T-helper 1 cell (primary cell): ENCODE measurements at regions not wholly inside any gene's neighbourhood (a gene's known extent, or its start where the extent isn't known, plus 50 kb on each side); places are given as distances from the start of the nearest gene placed in this dataset.

Source experiments
- DNase-seq, 5 donors: peaks; one replicate each; pipeline ENCODE4 v3.0.0-alpha.2; 2012 to 2020

DNA sequence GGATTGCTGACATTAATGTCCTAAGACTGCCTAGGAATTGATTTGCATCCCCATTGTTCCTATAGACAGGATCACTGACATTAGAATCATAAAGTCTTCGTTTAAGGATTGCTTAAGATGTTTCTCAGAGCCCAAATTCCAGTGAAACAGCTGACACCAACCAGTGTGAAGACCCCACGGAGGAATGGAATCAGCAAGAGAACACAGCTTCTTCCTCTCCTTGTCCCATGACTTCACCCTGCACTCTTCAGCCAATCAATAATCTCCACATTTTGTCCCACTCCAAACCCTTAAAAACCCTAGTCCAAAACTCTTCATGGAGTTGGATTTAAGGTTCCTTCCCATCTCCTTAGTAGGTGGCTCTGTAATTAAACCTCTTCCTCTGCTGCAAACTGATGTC lies 157.0 kb upstream of the NDUFV2 start:
- no peak for DNase-seq

- no peak for DNase-seq
Observed at GRCh38 chr18:8946066-8946838, 156.2 kb upstream of the NDUFV2 start.

DNA sequence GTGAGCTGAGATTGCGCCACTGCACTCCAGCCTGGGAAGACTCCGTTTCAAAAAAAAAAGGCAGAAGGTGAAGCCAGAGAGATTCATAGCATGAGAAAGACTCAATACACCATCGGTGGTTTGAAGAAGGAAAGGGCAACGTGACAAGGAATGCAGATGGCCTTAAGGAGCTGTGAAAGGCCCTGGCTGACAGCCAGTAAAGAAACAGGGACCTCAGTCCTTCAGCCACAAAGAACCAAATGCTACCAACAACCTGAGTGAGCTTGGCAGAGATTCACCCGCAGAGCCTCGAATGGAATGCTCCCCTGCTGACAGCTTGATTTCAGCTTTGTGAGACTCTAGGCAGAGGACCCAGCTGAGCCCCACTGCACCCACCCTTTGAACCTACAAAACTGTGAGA lies 154.9 kb upstream of the NDUFV2 start:
- DNase-seq: no peak

- no peak for DNase-seq
Observed at GRCh38 chr18:8948011-8948410, 154.5 kb upstream of the NDUFV2 start.

- no peak for DNase-seq
Observed at GRCh38 chr18:8948471-8949149, 153.9 kb upstream of the NDUFV2 start.

GRCh38 chr18:8949206-8949605 lies 153.3 kb upstream of the NDUFV2 start:
- no peak for DNase-seq

DNA sequence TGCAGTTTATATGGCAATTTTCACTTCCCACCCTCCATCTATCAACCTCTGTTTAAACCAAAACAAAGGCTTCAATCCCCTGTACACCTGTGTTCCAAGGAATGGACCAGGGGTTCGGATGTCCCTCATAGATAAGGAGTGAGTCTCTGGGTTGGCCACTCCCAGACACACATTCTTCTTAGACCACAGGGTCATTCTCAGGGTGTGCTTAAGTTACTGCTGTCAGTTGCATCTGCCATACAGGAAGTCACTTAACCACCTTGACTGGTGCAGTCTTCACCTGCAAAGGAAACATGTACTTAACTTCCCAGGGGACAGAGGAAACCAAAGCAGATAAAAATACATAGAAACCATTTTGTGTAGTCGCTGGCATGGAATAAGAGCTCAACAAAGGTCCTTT lies 151.0 kb upstream of the NDUFV2 start:
- no peak for DNase-seq

GRCh38 chr18:8952174-8952573 lies 150.3 kb upstream of the NDUFV2 start:
- no peak for DNase-seq

DNA sequence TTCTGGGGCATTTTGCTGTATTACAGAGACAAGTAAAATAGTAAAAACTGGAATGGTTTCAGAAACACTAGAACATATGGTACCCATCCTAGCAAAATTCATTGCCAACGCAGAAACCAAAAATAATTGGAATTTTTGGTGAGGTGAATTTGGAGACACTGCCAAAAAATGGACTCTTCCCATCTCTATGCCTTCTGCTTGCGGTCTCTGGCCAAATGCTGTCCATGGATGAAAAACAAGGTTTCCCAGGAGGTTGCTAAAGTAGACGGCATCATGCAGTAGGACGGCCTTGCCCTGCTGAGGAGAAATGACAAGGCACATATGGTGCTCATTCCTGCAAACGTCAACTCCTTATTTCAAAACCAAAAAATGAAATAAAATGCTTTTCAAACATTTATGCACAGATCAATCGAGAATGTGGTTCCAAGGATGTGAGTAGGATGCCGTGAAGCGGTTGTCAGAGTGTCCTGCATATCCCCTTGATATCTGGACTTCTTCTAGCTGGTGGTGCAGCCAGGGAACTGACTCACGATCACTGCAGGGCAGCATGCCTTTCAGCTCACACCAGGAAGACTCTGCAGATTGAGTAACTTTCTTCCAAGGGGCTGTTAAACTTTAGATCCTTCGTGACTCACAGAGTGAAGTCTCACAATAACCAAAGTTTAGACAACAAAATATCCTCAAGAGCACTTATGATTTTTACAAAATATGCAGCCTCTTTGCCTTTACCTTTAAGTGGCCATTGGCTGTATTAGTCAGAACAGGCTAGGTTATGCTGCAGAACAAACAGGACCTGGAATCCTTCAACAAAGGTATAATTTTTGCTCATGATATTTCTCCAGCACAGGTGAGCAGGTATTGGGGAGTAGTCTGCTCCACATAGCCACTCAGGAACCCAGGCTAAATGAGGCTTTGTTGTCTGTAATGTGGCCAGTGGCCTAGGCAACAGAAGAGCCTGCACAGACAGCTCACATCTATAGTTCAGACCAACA lies 149.4 kb upstream of the NDUFV2 start:
- no peak for DNase-seq

GRCh38 chr18:8957731-8958130 lies 144.8 kb upstream of the NDUFV2 start:
- no peak for DNase-seq

GRCh38 chr18:8958660-8959059 lies 143.8 kb upstream of the NDUFV2 start:
- DNase-seq: no peak

DNA sequence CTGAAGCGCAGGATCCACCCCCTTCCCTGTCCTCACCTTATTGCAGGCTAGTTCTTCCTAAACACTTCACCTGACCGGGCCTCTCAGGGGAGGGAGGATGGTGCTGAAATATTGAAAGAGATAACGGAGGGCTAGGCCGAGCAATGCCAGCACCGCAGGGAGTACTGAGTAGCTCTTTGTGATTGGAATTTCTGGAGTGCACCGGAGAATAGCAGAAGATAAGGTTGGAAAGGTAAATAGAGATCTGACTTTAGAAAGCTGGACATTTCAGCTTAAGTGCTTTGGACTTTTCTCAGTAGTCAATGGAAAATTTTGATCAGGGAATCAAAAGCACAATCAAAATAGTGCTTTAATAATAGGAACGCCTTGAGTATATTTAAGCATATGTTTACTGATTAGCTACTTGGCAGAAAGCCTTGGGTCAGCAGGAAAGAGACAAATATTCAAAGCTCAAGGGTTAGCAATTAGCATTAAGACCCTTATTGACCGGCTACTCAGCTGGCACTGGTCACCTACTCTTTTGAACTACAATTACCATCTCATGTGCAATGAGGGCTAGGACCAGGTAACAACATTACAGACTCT lies 142.9 kb upstream of the NDUFV2 start:
- no peak for DNase-seq

GRCh38 chr18:8960740-8961657 lies 141.5 kb upstream of the NDUFV2 start:
- no peak for DNase-seq

GRCh38 chr18:8962192-8962779 lies 140.2 kb upstream of the NDUFV2 start:
- no peak for DNase-seq

DNA sequence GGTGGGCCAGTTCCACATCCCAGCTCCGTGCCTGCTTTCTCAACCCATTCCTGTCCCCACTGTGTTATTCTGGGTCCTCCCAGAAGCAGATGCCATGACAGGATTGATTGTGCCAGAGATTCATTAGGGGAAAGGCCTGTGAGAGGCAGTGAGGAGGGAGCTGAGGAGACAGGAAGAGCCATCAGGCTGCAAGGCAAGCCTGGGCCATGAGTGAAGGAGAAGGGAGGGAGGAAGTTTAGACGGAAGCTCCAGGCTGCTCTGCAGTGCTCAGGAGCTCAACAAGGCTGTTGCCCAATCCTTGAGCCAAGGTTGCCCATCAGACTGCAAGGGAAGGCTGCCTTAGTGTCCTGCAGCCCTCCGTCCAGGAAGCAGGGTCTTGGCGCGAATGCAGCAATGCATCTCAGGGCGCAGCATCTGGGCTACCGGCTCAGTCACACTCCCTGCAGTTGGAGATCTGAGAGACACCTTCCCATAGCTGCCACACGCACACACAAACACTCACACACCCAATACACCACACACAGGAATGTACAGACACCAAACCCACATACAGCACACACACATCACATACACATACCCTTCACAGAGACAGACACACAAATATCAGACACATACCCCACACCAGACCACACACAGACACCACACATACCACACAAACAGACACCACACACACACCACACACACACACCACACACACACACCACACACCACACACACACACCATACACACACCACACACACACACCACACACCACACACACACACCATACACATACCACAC lies 139.5 kb upstream of the NDUFV2 start:
- no peak for DNase-seq

GRCh38 chr18:8963876-8964275 lies 138.6 kb upstream of the NDUFV2 start:
- DNase-seq: no peak

GRCh38 chr18:8965398-8965797 lies 137.1 kb upstream of the NDUFV2 start:
- no peak for DNase-seq

DNA sequence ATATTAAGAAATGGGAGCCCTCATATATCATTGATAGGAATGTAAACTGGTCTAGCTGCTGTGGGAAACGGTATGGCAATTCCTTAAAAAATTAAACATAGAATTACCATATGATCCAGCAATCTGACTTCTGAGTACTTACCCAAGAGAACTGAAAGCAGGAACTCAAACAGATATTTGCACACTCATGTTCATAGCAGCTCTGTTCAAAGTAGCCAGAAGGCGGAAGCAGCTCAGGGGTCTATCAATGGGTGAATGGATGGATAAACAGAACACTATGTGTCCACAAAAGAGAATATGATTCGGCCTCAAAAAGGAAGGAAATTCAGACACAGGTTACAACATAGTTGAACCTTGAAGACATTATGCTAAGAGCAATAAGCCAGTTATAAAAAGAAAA lies 135.7 kb upstream of the NDUFV2 start:
- no peak for DNase-seq

- no peak for DNase-seq
Observed at GRCh38 chr18:8967573-8967972, 134.9 kb upstream of the NDUFV2 start.

DNA sequence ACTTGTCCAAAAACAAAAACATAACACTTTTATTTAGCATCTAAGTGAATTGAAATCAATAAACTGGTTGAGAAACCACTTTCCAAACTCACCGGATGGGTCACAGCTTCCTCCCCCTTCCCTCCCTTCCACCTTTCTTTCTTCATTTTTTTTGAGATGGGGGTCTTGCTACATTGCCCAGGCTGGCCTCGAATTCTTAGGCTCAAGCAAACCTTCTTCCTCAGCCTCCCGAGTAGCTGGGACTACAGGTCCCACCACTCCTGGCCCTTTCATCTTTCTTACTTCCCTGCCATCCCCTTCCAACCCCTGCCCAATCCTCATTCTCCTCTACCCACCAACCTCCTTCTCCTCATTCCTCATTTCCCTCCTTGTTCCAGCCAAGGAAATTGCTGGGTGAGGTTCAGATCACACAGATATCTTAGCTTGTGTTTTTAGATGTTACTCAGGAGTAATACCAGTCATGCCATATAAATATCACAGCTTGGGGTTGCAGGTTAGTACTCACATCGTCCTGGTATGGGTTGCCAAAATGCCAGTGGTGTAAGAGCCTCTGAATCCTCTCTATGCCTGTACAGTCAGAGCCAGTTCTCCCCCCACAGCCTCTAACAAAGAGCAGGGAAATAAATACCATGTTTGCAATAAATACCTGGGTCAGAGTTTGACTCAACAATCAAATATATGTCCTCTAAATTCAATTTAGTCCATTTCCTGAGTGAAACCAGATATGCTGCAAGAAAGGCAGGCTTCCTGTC lies 132.7 kb upstream of the NDUFV2 start:
- no peak for DNase-seq
